Pulmonary artery endothelial cell (primary cell): ENCODE measurements at regions not wholly inside any gene's neighbourhood (a gene's known extent, or its start where the extent isn't known, plus 50 kb on each side); places are given as distances from the start of the nearest gene placed in this dataset.

Experiments used
- DNase-seq: peaks from one replicate; pipeline ENCODE4 v3.0.0-alpha.2; 2011; ENCODE audit warnings: low read depth, low spot score

- no peak for DNase-seq
These were observed 244.8 kb upstream of the POU3F2 start for GRCh38 chr6:98589536-98589935.

DNA sequence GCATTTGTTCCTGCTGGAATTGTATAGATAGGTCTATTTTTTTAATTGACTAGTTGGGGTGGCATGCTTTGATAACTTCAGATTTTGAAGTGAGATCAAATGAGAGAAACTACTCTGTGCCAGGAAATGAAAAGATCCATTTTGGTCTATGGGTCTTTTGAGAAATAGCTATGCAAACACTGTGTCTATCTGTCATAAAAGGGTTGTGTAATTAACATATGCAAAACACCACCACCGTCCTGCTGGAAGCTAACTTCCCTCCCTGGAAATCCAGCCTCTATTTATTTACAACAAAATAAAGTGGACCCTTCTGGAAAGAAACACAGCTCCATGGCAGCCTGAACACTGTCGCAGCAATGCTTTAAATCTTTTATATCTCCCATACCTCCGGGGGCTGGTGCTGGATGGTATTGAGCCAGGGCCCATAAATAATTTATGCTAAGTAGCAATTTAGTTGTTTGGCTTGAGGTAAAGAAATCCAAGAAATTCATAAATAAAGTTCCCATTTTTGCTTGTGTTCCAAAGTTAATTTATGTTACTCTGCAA, 244.2 kb upstream of the POU3F2 start:
- no peak for DNase-seq

DNA sequence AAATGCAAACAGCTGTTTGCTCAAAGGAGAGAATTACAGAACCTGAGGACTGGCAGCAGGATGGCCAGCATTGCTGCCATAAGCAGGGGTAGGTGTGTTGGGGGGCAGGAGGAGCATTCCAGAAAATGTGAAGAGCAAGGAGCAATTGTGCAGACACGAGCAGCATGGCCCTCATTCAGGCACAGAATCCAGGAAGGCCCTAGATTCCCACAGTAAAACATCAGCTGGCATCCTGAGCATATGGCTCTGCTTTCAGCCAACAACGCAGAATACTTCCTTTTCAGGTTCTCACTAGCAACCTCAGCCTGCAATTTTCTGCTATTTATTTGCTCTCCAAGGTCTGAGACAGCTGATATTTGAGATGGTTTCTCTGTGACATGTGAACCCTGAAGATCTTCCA, 243.4 kb upstream of the POU3F2 start:
- no peak for DNase-seq

DNA sequence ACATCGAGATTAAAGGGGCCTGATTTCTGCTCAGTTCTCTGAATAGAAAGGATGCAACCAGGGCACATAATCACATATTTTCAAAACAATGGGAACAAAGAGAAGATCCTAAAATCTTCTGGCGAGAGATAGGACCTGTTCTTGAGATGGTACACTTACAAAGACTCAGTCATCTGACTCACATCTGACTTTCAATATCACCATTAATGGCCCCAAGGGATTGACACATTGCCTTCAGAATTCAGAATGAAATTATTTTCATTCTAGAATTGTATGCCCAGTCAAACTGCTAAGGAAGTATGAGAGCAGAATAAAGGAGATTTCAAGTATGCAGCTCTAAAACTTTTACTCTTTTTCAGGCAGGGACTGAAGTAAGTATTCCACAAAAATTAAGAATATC, 240.7 kb upstream of the POU3F2 start:
- DNase-seq: no peak

- DNase-seq: no peak
These were observed 232.7 kb upstream of the POU3F2 start for GRCh38 chr6:98601716-98602115.

GRCh38 chr6:98605705-98606104, 228.7 kb upstream of the POU3F2 start:
- DNase-seq: no peak

DNA sequence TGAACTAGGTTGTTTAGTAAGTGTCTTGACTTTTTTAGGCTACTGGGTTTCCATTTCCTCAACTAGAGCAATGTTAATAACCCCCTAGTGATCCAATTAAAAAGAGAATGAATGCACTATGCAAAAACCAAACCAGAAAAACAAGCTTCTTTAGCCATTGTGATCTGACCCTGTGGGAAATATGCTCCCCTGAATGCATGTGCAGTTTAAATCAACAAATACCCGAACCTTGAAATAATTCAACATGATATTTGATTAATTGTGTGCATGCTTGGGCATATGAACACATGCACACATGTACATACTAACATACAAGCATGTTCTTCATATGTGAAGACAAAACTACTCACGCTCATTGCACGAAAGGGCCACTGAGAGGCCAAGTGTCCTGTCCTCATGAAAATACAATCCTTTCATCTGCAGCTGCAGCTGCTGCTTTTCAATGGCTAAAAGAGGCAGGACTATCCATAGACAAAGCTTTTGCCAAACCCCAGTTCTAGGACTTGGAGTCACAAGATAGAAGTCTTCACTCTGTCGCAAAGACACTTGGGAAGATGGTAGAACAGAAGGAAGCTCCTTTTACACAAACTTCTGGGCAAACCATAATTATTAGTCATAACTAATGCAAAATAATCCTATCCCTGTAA, 207.1 kb upstream of the POU3F2 start:
- DNase-seq: no peak

GRCh38 chr6:98633886-98634285, 200.5 kb upstream of the POU3F2 start:
- DNase-seq: no peak

- no peak for DNase-seq
These were observed 199.8 kb upstream of the POU3F2 start for GRCh38 chr6:98634569-98634968.

DNA sequence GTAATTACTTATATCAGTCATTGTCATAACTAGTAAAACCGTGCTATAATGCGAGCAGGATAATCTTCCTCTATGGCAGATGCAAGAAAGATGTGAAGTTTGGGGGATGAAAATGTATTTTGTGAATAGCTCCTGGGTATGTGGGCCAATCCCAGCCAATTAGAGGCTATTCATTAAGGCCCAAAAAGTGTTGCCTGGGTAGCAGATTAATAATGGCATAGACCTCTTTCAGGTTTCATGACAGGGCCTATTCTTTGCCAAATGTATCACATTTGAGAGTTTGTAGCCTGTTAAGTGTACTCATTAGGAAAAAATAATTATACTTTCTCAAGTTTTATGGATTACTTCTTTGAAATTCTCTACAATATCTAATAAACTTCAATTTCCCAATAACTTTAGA, 199.2 kb upstream of the POU3F2 start:
- DNase-seq: no peak

DNA sequence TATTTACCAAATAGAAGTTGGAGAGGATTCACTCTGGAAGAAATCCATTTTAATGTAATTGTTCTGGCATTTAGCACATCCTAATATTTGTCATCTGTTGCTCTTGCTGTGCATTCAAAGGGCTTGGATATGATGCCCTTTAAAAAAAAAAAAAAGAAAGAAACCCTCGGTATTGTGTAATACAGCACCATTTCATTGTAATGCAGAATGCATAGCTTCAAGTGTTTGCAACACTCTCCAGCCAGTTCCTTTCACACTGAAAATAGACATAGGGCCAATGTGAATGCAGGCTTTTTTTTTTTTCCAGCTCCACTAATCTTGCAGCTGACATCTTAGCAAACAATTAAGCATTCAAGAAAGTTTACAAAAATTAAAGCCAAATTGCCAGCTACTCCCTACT, 197.4 kb upstream of the POU3F2 start:
- DNase-seq: no peak

DNA sequence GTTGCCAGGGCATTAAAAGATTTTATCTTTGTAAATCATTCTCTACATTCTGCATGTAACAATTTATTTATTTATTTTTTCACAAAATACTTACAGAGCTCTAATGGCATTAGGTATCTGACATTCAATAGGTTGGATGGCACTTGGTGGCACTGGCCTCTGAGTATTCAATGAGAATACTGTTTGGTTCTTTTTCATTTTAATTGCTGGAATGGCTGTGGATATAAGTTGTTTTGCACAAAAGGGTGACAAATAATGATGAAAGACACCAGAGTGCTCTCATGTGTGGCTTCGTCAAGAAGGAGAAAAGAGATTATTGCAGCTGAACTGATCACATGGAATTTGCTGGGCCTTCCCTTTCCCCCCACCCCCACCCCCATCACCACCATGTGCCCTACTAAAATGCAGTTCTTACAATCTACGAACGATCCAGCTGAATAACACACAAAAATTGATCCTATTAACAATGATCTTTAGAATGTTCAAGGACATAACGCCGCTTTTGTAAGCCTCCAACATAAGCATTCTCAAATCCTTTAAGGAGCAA, 195.2 kb upstream of the POU3F2 start:
- DNase-seq: no peak

DNA sequence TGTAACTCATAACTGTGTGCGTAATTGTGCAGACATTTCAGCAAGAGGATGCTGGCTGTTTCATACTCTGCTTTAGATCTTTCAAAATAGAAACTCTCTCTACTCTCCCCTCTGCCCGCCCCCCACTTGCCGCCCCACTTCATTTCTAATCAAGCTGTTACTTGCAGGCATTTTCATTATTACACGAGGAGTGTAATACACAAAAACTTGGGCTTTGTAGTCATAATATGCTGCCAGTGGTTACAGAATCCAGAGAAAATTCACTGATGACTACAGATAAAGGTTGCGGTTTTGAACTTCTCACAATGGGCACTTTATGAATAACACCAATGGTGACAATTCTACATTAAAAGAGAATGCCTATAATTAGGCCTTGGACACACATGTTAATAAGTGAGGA, 194.0 kb upstream of the POU3F2 start:
- DNase-seq: no peak

DNA sequence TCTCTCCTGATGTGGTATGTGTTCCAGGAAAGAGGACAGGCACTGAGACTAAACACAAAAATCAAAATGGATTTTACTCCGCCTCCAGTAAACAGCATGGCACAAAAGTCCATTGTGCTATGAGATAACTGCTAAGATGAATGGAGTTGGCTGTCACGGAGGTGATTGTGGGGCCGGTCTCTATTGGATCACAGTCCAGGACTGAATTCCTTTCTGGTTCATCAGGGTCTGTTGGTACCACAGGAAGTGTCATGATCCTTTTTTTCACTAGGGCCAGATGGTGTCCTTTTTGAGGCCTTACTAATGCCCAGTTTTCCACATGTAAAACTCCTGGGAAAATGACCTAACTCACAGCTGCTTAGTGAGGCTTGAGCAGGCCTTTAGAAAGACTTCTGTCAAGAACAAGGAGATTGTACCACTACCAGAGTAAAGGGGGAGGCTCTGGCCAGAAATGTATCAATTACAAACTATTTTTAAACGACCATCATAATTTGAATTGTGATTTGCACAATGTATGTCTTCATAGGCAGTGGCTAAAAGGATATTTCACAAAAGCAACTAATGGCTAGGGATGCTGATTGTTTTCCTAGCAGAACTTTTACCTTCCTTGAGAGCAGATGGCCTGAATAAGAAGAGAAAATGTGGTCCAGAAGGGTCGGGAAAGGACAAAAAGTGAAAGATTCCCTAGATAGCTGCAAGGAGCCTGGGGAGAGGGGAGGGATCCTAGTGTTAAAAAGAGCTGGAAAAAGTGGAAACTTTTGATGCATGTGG, 192.2 kb upstream of the POU3F2 start:
- DNase-seq: no peak

DNA sequence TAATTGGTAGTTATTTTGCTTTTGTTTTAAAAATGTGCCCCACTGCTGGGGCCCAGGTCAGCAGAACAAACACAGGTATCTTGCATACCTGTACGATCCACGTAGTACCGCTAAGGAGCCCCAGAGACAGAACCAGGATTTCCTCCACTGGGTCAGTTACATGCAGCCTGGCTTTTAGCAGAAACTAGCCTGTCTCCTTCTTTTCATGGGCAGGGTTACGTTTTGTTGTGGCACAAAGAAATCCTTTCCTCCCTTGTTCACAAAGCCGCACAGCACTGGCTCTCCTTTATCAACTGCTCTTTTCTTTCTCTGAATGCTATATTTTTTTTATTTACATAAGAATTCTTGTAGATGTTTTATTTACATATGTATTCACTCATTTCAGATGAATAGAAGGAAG, 190.3 kb upstream of the POU3F2 start:
- DNase-seq: no peak

GRCh38 chr6:98648211-98648914, 186.0 kb upstream of the POU3F2 start:
- DNase-seq: no peak

GRCh38 chr6:98650941-98651340, 183.4 kb upstream of the POU3F2 start:
- DNase-seq: no peak

GRCh38 chr6:98653179-98653578, 181.2 kb upstream of the POU3F2 start:
- no peak for DNase-seq

DNA sequence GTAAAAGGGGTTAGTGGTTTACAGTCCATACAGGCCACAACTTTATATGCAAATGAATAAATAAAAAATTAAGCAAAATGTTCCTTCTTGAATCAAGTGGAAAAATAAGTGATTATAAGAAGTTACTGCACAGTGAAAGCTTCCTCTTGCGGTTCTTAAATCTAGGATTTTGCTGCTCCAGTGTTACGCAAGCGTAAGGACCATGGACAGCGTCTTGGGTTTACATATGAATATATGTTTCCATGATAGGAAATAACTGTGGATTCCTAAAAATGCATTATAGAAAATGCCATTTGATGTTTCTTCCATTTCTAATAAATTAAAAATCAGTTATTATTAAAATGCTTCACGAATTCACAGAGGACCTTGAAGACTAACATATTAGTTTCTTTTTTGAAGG, 176.6 kb upstream of the POU3F2 start:
- no peak for DNase-seq

DNA sequence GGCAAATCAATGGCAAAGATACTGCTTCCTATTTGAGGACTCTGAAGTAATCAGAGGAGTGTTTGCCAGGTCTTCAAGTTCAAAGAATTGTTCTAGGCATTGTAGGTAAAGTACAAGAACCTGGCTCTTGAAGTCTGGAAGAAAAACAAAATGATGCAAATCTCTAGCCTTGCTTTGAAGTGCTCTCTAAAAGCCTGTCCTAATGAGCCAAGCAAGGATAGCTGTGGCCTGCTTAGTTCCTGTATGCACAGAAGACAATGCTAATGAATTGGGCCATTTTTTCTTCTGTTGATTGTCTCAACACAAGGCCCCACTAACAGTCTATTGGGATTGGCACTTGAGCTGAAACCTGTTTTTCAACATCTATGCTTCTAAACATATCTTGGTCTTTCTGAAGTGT, 165.0 kb upstream of the POU3F2 start:
- DNase-seq: no peak

DNA sequence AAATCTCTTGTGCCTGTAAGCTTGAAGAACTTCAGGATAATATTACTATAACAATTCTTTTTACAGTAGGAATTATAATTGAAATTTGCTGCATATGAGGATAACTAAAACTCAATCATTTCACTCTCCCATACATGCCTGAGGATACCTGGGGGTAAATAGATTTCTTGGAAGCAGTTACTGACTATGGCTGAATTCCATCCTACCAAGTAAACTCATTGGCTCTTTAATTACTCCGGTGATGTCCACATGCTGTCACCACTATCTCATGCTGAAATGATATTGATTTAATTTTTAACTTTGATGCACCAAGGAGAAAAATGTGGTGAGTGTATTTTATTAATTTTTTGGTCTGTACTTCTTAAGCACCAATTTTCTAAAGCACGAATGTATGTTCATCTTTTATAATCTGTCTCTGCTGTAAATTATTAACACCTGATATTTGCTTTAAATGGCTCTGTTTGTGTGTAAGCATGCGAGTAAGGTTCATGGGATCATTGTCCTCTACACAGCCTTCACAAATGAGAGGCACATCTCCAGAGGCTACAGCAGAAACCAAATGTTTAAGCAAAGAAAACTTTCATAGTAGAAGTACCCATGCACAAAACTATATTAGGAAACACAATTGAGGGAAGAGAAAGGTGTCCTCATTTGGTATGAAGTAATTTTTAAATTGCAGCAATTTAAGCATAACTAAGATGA, 164.2 kb upstream of the POU3F2 start:
- DNase-seq: no peak
